BE2C (cell line): ENCODE measurements at regions not wholly inside any gene's neighbourhood (a gene's known extent, or its start where the extent isn't known, plus 50 kb on each side); places are given as distances from the start of the nearest gene placed in this dataset.

ENCODE experiments used
- DNase-seq: peaks from one replicate; pipeline ENCODE4 v3.0.0-alpha.2; 2020
- H3K27me3 ChIP-seq: fragments of 250-450 bp; sonication (Bioruptor Pico); 2 replicates; pipeline ENCODE4 v1.5.1; 2020; ENCODE audit warnings: mild to moderate bottlenecking
- H3K36me3 ChIP-seq: fragments of 250-450 bp; sonication (Bioruptor Pico); 2 replicates; pipeline ENCODE4 v1.5.1; 2020; ENCODE audit warnings: mild to moderate bottlenecking
- H3K4me1 ChIP-seq: fragments of 250-450 bp; sonication (Bioruptor Pico); 2 replicates; pipeline ENCODE4 v1.5.1; 2020
- H3K4me3 ChIP-seq: 2 replicates; pipeline ENCODE4 v1.5.1; 2011; ENCODE audit warnings: low read depth, low read length
- H3K9me3 ChIP-seq: fragments of 250-450 bp; sonication (Bioruptor Pico); 2 replicates; pipeline ENCODE4 v1.5.1; 2020
- TF ChIP-seq, protein P1 (sequence below): IDR thresholded peaks from 2 replicates; pipeline ENCODE4 v1.5.1; 2012; ENCODE audit warnings: mild to moderate bottlenecking, low read depth, low read length

DNA sequence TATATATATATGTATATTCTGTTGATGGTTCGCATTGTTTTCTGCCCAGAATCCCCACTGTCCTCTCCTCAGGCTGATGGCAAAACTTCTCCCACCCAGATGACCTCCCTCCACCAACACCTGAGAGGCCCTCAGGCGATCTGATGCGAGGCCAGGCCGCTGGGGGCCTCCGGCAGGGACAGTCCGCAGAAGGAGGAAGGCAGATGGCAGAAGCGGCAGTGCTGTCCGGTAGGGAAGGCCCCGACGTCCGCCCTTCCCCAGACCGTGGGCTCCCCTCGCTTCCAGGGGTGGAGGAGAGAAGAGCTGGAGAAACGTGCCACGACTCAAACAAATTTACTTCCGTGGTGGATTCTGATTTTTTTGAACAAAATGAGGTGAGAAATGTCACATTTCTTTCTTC is 178.3 kb upstream of the RGS6 start:
- DNase-seq, result no peak
- no peaks in the 10 kb centered on the region for H3K9me3 ChIP-seq
- no peaks in the 10 kb centered on the region for H3K36me3 ChIP-seq
- H3K4me1 ChIP-seq, result no peaks in the 10 kb centered on the region
- H3K27me3 ChIP-seq, result no peaks in the 10 kb centered on the region
- TF ChIP-seq, protein P1, sequence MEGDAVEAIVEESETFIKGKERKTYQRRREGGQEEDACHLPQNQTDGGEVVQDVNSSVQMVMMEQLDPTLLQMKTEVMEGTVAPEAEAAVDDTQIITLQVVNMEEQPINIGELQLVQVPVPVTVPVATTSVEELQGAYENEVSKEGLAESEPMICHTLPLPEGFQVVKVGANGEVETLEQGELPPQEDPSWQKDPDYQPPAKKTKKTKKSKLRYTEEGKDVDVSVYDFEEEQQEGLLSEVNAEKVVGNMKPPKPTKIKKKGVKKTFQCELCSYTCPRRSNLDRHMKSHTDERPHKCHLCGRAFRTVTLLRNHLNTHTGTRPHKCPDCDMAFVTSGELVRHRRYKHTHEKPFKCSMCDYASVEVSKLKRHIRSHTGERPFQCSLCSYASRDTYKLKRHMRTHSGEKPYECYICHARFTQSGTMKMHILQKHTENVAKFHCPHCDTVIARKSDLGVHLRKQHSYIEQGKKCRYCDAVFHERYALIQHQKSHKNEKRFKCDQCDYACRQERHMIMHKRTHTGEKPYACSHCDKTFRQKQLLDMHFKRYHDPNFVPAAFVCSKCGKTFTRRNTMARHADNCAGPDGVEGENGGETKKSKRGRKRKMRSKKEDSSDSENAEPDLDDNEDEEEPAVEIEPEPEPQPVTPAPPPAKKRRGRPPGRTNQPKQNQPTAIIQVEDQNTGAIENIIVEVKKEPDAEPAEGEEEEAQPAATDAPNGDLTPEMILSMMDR, result no peak
- H3K4me3 ChIP-seq, result no peak overlapping the region

DNA sequence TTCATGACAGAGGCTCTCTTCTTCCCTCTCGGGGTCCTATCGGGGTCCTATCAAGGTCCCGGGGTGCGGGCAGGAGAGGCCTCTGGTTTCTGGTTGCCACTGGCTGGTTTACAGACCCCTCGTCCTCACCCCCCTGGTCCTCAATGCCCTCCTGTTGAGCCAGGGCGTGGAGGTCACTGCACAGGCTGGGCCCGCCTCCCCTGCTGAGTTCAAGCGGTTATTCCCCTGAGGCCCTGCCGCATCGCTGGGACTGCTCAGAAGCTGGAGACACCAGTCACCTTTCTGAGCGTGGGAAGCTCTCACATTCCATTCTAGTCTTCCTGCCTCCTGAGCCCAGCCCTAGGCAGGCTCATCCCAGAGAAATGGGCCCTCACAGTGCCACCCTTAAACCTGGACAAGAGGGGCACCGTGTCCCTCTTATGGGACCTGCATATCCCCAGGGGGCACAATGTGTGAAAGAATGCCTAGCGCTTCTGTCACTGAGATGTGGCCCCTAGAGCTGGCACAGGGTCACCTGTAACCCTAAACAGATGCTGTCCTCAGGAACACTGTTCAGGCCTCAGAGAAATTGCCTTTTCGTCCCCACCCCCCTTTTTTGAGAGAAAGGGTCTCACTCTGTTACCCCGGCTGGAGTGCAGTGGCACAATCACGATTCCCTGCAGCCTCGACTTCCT is 177.7 kb upstream of the RGS6 start:
- no peaks in the 10 kb centered on the region for H3K27me3 ChIP-seq
- no peaks in the 10 kb centered on the region for H3K4me1 ChIP-seq
- H3K9me3 ChIP-seq, result no peaks in the 10 kb centered on the region
- TF ChIP-seq, protein P1, result no peak
- H3K36me3 ChIP-seq, result no peaks in the 10 kb centered on the region
- H3K4me3 ChIP-seq, result no peak overlapping the region
- DNase-seq, result peak; percentile 33

DNA sequence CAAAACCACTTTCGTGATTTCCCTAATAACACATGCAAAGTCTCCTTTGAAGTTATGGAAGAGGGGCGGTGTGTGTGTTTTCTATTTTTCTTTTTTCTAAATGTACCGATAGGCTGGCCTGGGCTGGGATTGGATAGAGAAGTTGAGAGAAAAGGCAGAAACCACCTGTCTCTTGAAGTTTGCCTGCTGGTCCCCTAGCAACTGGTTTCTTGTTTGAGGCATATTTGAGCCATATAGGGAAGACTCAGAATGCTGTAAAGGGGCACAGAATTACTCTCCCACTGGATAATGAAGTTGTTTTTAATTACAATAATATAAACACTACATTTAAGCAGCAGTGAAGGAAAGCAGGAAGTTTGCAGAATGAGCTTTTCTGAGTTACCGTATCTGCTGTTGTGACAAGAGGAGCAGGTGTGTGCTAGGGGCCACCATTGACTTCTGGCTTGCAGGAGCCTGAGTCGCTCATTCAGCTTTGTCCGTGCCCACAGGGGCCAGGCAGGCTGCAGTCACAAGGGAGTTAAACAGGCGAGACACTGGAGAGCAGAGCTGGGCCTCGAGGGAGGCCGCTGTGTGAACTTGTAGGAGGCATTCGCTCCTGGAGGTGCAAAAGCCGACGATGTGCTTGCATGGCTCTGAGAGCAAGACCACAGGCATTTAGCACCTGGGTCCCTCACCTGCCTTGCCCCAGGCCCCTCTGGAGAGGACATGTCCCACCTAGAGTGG is 173.8 kb upstream of the RGS6 start:
- no peak overlapping the region for H3K4me3 ChIP-seq
- H3K36me3 ChIP-seq, result no peaks in the 10 kb centered on the region
- no peak for DNase-seq
- H3K9me3 ChIP-seq, result no peaks in the 10 kb centered on the region
- TF ChIP-seq, protein P1, result no peak
- H3K4me1 ChIP-seq, result no peaks in the 10 kb centered on the region
- H3K27me3 ChIP-seq, result no peaks in the 10 kb centered on the region

DNA sequence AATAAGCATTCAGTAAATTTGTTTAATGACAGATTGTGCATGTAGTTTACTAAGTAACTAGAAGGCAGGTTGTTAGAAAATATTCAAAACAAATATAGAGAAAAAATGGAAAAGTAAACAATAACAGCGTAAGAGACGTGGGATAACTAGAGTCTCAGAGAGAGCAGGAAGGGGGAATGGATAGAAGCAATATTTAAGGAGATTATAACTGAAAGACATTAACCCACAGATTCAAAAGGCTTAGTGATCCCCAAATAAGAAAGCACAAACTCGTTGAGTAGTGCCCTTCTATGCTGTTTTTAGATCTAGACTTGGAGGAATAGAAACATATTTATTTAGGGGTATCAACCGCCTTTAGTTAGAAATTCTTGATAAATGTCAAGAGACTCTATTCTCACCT is 169.7 kb upstream of the RGS6 start:
- Histone ChIP-seq H3K27me3 (no peaks in the 10 kb centered on the region), H3K4me3 (no peak overlapping the region), H3K9me3 (no peaks in the 10 kb centered on the region), H3K36me3 (no peaks in the 10 kb centered on the region), H3K4me1 (no peaks in the 10 kb centered on the region)
- TF ChIP-seq, protein P1, result no peak
- DNase-seq, result no peak

DNA sequence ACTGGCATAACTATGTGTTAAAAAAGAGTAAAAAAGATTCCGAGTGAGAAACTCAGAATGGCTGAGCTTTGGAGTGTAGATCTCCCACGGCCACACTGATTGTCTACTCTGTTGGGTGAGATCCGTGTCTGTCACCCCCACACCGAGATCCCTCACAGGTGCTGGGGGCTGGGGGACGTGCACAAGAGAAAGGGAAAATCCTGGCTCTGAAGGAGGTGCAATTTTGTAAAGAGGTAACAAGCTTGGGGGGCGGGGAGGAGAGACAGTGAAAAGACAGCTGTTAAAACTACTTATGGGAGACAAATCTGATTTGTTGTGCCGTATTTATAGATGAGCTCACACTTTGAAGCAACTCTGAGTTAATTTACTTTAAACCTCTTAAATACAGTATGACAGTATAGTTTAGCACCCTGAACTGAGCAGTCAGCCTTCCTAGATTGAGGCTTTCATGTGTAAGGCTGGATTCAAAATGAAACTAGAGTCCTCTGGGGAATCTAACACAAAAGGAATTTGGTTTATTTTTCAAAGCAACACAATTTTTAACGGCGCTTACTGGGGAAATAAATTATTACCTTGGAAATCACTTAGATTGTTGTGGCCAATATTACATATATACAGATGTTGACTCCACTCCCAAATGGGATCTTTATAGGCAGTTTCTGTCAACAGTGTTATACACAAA is 167.4 kb upstream of the RGS6 start:
- TF ChIP-seq, protein P1, result no peak
- no peaks in the 10 kb centered on the region for H3K9me3 ChIP-seq
- no peak for DNase-seq
- no peaks in the 10 kb centered on the region for H3K4me1 ChIP-seq
- H3K4me3 ChIP-seq, result no peak overlapping the region
- H3K36me3 ChIP-seq, result no peaks in the 10 kb centered on the region
- H3K27me3 ChIP-seq, result no peaks in the 10 kb centered on the region

DNA sequence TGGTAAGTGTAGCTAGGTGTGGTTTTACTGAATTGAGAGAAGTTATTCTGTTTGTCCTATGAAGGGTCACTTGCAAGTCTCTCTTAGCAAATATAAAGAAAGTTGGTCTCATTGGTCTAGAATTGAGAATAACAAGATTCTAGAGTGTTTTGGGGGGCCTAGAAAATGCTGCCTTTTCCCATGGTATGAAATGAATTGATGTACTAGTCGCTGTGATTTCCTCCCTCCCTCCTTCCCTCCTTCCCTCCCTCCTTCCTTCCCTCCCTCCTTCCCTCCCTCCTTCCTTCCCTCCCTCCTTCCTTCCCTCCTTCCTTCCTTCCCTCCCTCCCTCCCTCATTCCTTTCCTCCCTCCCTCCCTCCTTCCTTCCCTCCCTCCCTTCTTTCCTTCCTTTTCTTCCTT is 166.7 kb upstream of the RGS6 start:
- no peak for DNase-seq
- H3K4me3 ChIP-seq, result no peak overlapping the region
- no peaks in the 10 kb centered on the region for H3K36me3 ChIP-seq
- H3K27me3 ChIP-seq, result no peaks in the 10 kb centered on the region
- H3K9me3 ChIP-seq, result no peaks in the 10 kb centered on the region
- TF ChIP-seq, protein P1, result no peak
- no peaks in the 10 kb centered on the region for H3K4me1 ChIP-seq
